B cell (primary cell): ENCODE measurements at regions not wholly inside any gene's neighbourhood (a gene's known extent, or its start where the extent isn't known, plus 50 kb on each side); places are given as distances from the start of the nearest gene placed in this dataset.

ENCODE experiments used
- ATAC-seq: fragments of 200-7000 bp; cut with Tn5 transposase; one replicate; pipeline ENCODE4 v1.10.0; 2021; ENCODE audit warnings: low read depth, mild to moderate bottlenecking, moderate number of reproducible peaks, moderate library complexity
- CTCF ChIA-PET: fragments of 350-600 bp; sonication (Branson Sonifier 250); formaldehyde crosslinking; loops from one replicate; lab custom pipeline; 2021; ENCODE audit warnings: antibody characterized with exemption, inconsistent platforms; lab: Charles Lee
- POLR2A ChIA-PET: fragments of 350-600 bp; sonication (Branson Sonifier 250); formaldehyde crosslinking; loops from one replicate; lab custom pipeline; 2021; ENCODE audit warnings: antibody characterized with exemption; lab: Charles Lee
- DNase-seq: peaks from one replicate; pipeline ENCODE4 v3.0.0; 2013
- H2AFZ ChIP-seq: 2 replicates; pipeline ENCODE4 v1.6.1; 2012; ENCODE audit warnings: mild to moderate bottlenecking, low read depth, low read length; ENCODE audit not compliant: insufficient read depth, poor library complexity, severe bottlenecking
- H3K27ac ChIP-seq, 2 donors: 1 replicate in 1 of 2; 2 replicates in 1 of 2; pipeline ENCODE4 v1.5.1; 2012 to 2013; ENCODE audit warnings: low read length in 2 of 2, mild to moderate bottlenecking in 2 of 2, moderate library complexity in 1 of 2
- H3K27me3 ChIP-seq, 4 experiments: fragments of 200-600 bp in 1 of 4; sonication (generic) in 1 of 4; replicated peaks in 1 of 4; 1 replicate in 2 of 4; 2 replicates in 2 of 4; pipeline versions ENCODE4 v1.6.1 to v1.7.0; 2013 to 2016; ENCODE audit warnings: low read length in 3 of 4, mild to moderate bottlenecking in 2 of 4, mixed read lengths in 1 of 4, moderate library complexity in 1 of 4; ENCODE audit not compliant: insufficient read depth in 4 of 4, control insufficient read depth in 3 of 4; ENCODE audit errors: control extremely low read depth in 1 of 4
- H3K36me3 ChIP-seq, 2 experiments: replicated peaks in 1 of 2; 1 replicate in 1 of 2; 2 replicates in 1 of 2; pipeline versions ENCODE4 v1.6.1 to v1.7.1; 2013; ENCODE audit warnings: low read length in 1 of 2; ENCODE audit not compliant: insufficient read depth in 2 of 2, control insufficient read depth in 1 of 2; ENCODE audit errors: control extremely low read depth in 1 of 2, extremely low read depth in 1 of 2
- H3K4me1 ChIP-seq, 2 donors: fragments of 200-600 bp in 1 of 2; sonication (generic) in 1 of 2; 1 replicate in 1 of 2; 2 replicates in 1 of 2; pipeline versions ENCODE4 v1.5.1 to v1.6.1; 2013 to 2017; ENCODE audit warnings: low read length in 2 of 2; ENCODE audit not compliant: control insufficient read depth in 2 of 2, insufficient read depth in 2 of 2
- H3K4me2 ChIP-seq: replicated peaks from 2 replicates; pipeline ENCODE3; 2012; ENCODE audit warnings: mild to moderate bottlenecking, low read depth, low read length; ENCODE audit not compliant: poor library complexity, severe bottlenecking
- H3K4me3 ChIP-seq, 5 experiments: fragments of 200-600 bp in 1 of 5; sonication (generic) in 1 of 5; 1 replicate in 3 of 5; 2 replicates in 2 of 5; pipeline versions ENCODE4 v1.5.1 to v1.7.0; 2011 to 2016; ENCODE audit warnings: low read length in 4 of 5, mild to moderate bottlenecking in 4 of 5, low read depth in 2 of 5, control low read depth in 1 of 5, moderate library complexity in 1 of 5; ENCODE audit not compliant: insufficient read depth in 1 of 5; ENCODE audit errors: control extremely low read depth in 1 of 5, extremely low read depth in 1 of 5
- H3K79me2 ChIP-seq: fragments of 200-600 bp; sonication (generic); one replicate; pipeline ENCODE4 v1.6.0; 2016; ENCODE audit warnings: low read length; ENCODE audit not compliant: control insufficient read depth, insufficient read depth
- H3K9ac ChIP-seq: fragments of 200-600 bp; sonication (generic); 2 replicates; pipeline ENCODE4 v1.6.1; 2017; ENCODE audit warnings: mild to moderate bottlenecking, low read length, moderate library complexity
- H3K9me3 ChIP-seq, 3 donors: one replicate each; pipeline versions ENCODE4 v1.6.1 to v1.7.1; 2013; ENCODE audit warnings: low read length in 2 of 3; ENCODE audit not compliant: control insufficient read depth in 2 of 3, insufficient read depth in 1 of 3; ENCODE audit errors: control extremely low read depth in 1 of 3
- H4K20me1 ChIP-seq: 2 replicates; pipeline ENCODE4 v1.6.0; 2012; ENCODE audit warnings: mild to moderate bottlenecking, low read length; ENCODE audit not compliant: insufficient read depth, control insufficient read depth, poor library complexity, severe bottlenecking
- H3K27ac Mint-ChIP-seq: one replicate; pipeline ENCODE4 v1.8.0; 2021; ENCODE audit warnings: mixed read lengths
- H3K27me3 Mint-ChIP-seq: one replicate; pipeline ENCODE4 v1.8.0; 2021; ENCODE audit warnings: mixed read lengths
- H3K4me1 Mint-ChIP-seq: one replicate; pipeline ENCODE4 v1.8.0; 2021; ENCODE audit warnings: mixed read lengths
- H3K4me3 Mint-ChIP-seq: one replicate; pipeline ENCODE4 v1.8.0; 2021; ENCODE audit warnings: mixed read lengths
- H3K9me3 Mint-ChIP-seq: one replicate; pipeline ENCODE4 v1.8.0; 2022; ENCODE audit warnings: mixed read lengths; ENCODE audit not compliant: insufficient read depth
- EZH2 ChIP-seq: IDR thresholded peaks from 2 replicates; pipeline ENCODE4 v1.6.1; 2012; ENCODE audit warnings: borderline replicate concordance, low read depth, mild to moderate bottlenecking, moderate library complexity, low read length; ENCODE audit not compliant: insufficient read depth, poor library complexity, severe bottlenecking
- WGBS: methylation state at CpG from one replicate; pipeline ENCODE4 v1.1.5; 2013; ENCODE audit warnings: missing lambda C conversion rate; ENCODE audit not compliant: insufficient coverage; 5-methylcytosine and 5-hydroxymethylcytosine counted together
- intact Hi-C: fragments of 100-400 bp; cut with micrococcal nuclease; formaldehyde crosslinking; loops from one replicate; pipeline ENCODE4 v1.10.0; 2022
- TF ChIP-seq, protein P1 (sequence below): fragments of 200-600 bp; IDR thresholded peaks from one replicate; pipeline ENCODE4 v1.8.0; 2022; ENCODE audit warnings: antibody characterized with exemption, mild to moderate bottlenecking

DNA sequence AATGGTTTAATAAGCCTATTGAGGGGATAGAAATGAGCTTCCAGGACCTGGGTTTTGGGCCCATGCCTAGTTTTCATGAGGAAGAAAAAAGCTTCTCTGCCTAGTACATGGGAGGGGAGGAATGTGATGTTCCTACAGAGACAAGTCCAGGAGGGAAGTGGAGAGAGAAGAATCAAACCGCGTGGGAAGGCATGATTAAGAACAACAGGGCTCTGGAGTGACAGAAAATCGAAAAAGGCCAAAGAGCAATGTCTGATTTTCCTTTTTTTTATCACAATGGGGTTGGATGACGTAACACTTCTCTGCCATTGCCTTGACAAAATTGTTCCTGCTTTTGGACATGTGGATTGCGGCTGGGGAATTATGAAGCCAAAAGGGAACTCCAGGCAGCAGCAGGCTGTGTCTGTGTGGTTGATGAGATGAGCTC lies 258.6 kb downstream of the CXCL12 start:
- 89% methylated on average over 5 of the region's 5 CpGs for whole genome bisulfite sequencing
- TF ChIP-seq, protein P1, sequence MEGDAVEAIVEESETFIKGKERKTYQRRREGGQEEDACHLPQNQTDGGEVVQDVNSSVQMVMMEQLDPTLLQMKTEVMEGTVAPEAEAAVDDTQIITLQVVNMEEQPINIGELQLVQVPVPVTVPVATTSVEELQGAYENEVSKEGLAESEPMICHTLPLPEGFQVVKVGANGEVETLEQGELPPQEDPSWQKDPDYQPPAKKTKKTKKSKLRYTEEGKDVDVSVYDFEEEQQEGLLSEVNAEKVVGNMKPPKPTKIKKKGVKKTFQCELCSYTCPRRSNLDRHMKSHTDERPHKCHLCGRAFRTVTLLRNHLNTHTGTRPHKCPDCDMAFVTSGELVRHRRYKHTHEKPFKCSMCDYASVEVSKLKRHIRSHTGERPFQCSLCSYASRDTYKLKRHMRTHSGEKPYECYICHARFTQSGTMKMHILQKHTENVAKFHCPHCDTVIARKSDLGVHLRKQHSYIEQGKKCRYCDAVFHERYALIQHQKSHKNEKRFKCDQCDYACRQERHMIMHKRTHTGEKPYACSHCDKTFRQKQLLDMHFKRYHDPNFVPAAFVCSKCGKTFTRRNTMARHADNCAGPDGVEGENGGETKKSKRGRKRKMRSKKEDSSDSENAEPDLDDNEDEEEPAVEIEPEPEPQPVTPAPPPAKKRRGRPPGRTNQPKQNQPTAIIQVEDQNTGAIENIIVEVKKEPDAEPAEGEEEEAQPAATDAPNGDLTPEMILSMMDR, result no peak
- no peak for TF ChIP-seq EZH2
- Histone ChIP-seq H3K4me1 (no peaks in the 10 kb centered on the region), H2AFZ (no peak overlapping the region), H3K4me2 (no peak overlapping the region), H3K27ac (no peak overlapping the region), H3K79me2 (no peaks in the 10 kb centered on the region), H3K36me3 (no peaks in the 10 kb centered on the region), H3K9me3 (no peaks in the 10 kb centered on the region), H3K27me3 (no peaks in the 10 kb centered on the region), H4K20me1 (no peaks in the 10 kb centered on the region), H3K4me3 (no peak overlapping the region), H3K9ac (no peak overlapping the region)
- Mint-ChIP-seq H3K27ac (no peak overlapping the region), H3K4me1 (no peaks in the 10 kb centered on the region), H3K9me3 (no peaks in the 10 kb centered on the region), H3K4me3 (no peak overlapping the region), H3K27me3 (no peaks in the 10 kb centered on the region)
- intact Hi-C loops, result no loop called here
- ChIA-PET POLR2A (no interaction called here), CTCF (no interaction called here)
- no peak for DNase-seq
- ATAC-seq, result no peak

DNA sequence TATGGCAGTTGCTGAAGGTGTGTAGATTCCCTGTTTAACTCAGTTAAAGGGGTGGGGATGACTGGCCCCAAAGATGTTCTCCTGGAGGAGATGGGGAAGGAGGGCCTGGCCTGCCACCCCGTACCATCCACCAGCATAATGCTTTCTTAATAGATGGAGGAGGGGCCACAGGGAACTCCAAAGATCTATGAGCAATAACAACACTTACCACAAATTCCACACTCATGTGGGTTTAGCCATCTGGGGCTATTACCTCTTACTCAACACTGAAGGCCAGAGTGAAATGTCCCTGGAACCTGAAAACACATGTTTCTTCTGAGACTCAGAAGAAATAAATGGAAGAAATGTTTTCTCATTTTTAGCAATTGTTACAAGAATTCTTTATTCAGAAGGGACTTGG lies 259.0 kb downstream of the CXCL12 start:
- Mint-ChIP-seq H3K27me3 (no peaks in the 10 kb centered on the region), H3K4me3 (no peak overlapping the region), H3K4me1 (no peaks in the 10 kb centered on the region), H3K27ac (no peak overlapping the region), H3K9me3 (no peaks in the 10 kb centered on the region)
- CTCF ChIA-PET, result no interaction called here
- Histone ChIP-seq H4K20me1 (no peaks in the 10 kb centered on the region), H3K9me3 (no peaks in the 10 kb centered on the region), H3K36me3 (no peaks in the 10 kb centered on the region), H3K79me2 (no peaks in the 10 kb centered on the region), H2AFZ (no peak overlapping the region), H3K27ac (no peak overlapping the region), H3K4me2 (no peak overlapping the region), H3K9ac (no peak overlapping the region), H3K4me3 (no peak overlapping the region), H3K4me1 (no peaks in the 10 kb centered on the region), H3K27me3 (no peaks in the 10 kb centered on the region)
- TF ChIP-seq, protein P1, result no peak
- no peak for TF ChIP-seq EZH2
- DNase-seq, result no peak
- ATAC-seq, result no peak
- POLR2A ChIA-PET, result no interaction called here
- no CpG with 5 or more reads among the region's 1 CpG for WGBS
- intact Hi-C loops, result no loop called here
